OCI-LY7 (cell line): ENCODE measurements at regions not wholly inside any gene's neighbourhood (a gene's known extent, or its start where the extent isn't known, plus 50 kb on each side); places are given as distances from the start of the nearest gene placed in this dataset.

Source experiments
- EZH2phosphoT487 ChIP-seq: fragments of 200-600 bp; sonication (generic); IDR thresholded peaks from 2 replicates; pipeline ENCODE4 v1.6.1; 2018; ENCODE audit warnings: low read depth, borderline replicate concordance, mild to moderate bottlenecking, mixed run types, antibody characterized with exemption, low read length, moderate library complexity, mixed read lengths
- TF ChIP-seq, protein P1 (sequence below): fragments of 200-600 bp; sonication (generic); conservative IDR thresholded peaks from 2 replicates; pipeline ENCODE4 v1.5.1; 2014; ENCODE audit warnings: mild to moderate bottlenecking, antibody characterized with exemption, low read length, moderate library complexity, mixed read lengths

DNA sequence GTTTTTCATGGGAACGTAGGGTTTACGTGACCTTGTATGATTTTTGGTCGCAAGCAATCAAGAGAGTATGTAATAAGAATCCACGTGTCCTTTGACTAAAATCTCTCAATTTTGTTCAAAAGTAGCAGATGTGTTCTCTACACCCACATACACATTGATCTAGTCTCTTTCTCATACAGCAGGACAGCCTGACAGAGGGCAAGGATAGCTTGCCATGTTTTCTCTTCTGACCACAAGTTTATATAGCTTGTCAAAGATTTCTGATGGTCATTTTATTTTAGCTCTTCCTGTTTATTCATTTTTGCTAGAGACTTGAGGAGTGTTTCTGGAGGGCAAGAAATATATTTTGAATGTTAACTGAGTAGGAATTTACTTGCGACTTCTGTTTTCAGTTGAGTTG lies 570.2 kb upstream of the ALCAM start:
- TF ChIP-seq, protein P1, sequence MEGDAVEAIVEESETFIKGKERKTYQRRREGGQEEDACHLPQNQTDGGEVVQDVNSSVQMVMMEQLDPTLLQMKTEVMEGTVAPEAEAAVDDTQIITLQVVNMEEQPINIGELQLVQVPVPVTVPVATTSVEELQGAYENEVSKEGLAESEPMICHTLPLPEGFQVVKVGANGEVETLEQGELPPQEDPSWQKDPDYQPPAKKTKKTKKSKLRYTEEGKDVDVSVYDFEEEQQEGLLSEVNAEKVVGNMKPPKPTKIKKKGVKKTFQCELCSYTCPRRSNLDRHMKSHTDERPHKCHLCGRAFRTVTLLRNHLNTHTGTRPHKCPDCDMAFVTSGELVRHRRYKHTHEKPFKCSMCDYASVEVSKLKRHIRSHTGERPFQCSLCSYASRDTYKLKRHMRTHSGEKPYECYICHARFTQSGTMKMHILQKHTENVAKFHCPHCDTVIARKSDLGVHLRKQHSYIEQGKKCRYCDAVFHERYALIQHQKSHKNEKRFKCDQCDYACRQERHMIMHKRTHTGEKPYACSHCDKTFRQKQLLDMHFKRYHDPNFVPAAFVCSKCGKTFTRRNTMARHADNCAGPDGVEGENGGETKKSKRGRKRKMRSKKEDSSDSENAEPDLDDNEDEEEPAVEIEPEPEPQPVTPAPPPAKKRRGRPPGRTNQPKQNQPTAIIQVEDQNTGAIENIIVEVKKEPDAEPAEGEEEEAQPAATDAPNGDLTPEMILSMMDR = no peak
- TF ChIP-seq EZH2phosphoT487 = no peak
